Kidney epithelial cell (primary cell): ENCODE measurements at regions not wholly inside any gene's neighbourhood (a gene's known extent, or its start where the extent isn't known, plus 50 kb on each side); places are given as distances from the start of the nearest gene placed in this dataset.

Experiments used
- DNase-seq: peaks from one replicate; pipeline ENCODE4 v3.0.0-alpha.2; 2010; ENCODE audit warnings: low read depth
- H3K27me3 ChIP-seq: 2 replicates; pipeline ENCODE4 v1.6.0; 2011; ENCODE audit warnings: low read length; ENCODE audit not compliant: control insufficient read depth, insufficient read depth
- H3K36me3 ChIP-seq: 2 replicates; pipeline ENCODE4 v1.5.1; 2011; ENCODE audit warnings: low read length; ENCODE audit not compliant: control insufficient read depth, insufficient read depth
- H3K4me3 ChIP-seq: 2 replicates; pipeline ENCODE4 v1.5.1; 2011; ENCODE audit warnings: low read depth, mild to moderate bottlenecking, control low read depth, low read length
- CTCF ChIP-seq: IDR thresholded peaks from 2 replicates; pipeline ENCODE4 v1.5.1; 2011; ENCODE audit warnings: mild to moderate bottlenecking, moderate library complexity, low read length, control low read depth, inconsistent platforms; ENCODE audit not compliant: insufficient read depth, poor library complexity, severe bottlenecking

- no peaks in the 10 kb centered on the region for H3K27me3 ChIP-seq
- no peak for TF ChIP-seq CTCF
- no peaks in the 10 kb centered on the region for H3K36me3 ChIP-seq
- no peak for DNase-seq
- H3K4me3 ChIP-seq, result no peak overlapping the region
Measured at GRCh38 chr5:8523501-8523900, 654.6 kb downstream of the MTRR start.

GRCh38 chr5:8525819-8526218, 656.9 kb downstream of the MTRR start:
- DNase-seq, result no peak
- Histone ChIP-seq H3K36me3 (no peaks in the 10 kb centered on the region), H3K4me3 (no peak overlapping the region), H3K27me3 (no peaks in the 10 kb centered on the region)
- TF ChIP-seq CTCF, result no peak

- TF ChIP-seq CTCF, result no peak
- no peak for DNase-seq
- Histone ChIP-seq H3K36me3 (no peaks in the 10 kb centered on the region), H3K27me3 (no peaks in the 10 kb centered on the region), H3K4me3 (no peak overlapping the region)
Measured at GRCh38 chr5:8528106-8528505, 659.2 kb downstream of the MTRR start.

GRCh38 chr5:8538821-8539220, 669.9 kb downstream of the MTRR start:
- no peak for DNase-seq
- Histone ChIP-seq H3K27me3 (no peaks in the 10 kb centered on the region), H3K36me3 (no peaks in the 10 kb centered on the region), H3K4me3 (no peak overlapping the region)
- TF ChIP-seq CTCF, result no peak

GRCh38 chr5:8540317-8540716, 671.4 kb downstream of the MTRR start:
- no peak overlapping the region for H3K4me3 ChIP-seq
- TF ChIP-seq CTCF, result no peak
- no peaks in the 10 kb centered on the region for H3K36me3 ChIP-seq
- DNase-seq, result no peak
- no peaks in the 10 kb centered on the region for H3K27me3 ChIP-seq

GRCh38 chr5:8550921-8551320, 682.0 kb downstream of the MTRR start:
- DNase-seq, result no peak
- H3K27me3 ChIP-seq, result no peaks in the 10 kb centered on the region
- no peak overlapping the region for H3K4me3 ChIP-seq
- no peaks in the 10 kb centered on the region for H3K36me3 ChIP-seq
- TF ChIP-seq CTCF, result no peak
